SK-N-MC (cell line): ENCODE measurements at regions not wholly inside any gene's neighbourhood (a gene's known extent, or its start where the extent isn't known, plus 50 kb on each side); places are given as distances from the start of the nearest gene placed in this dataset.

Source experiments
- EZH2 ChIP-seq: fragments of 200-600 bp; sonication (generic); IDR thresholded peaks from one replicate; pipeline ENCODE4 v1.6.1; 2017; ENCODE audit warnings: antibody characterized with exemption
- FOXP2 ChIP-seq: optimal IDR thresholded peaks from 2 replicates; pipeline ENCODE3; 2011; ENCODE audit warnings: mild to moderate bottlenecking, moderate library complexity; ENCODE audit not compliant: insufficient read depth; ENCODE audit errors: extremely low read length, control extremely low read depth
- POLR2AphosphoS5 ChIP-seq: IDR thresholded peaks from 2 replicates; pipeline ENCODE4 v1.6.1; 2012; ENCODE audit warnings: mild to moderate bottlenecking, low read depth, low read length, borderline replicate concordance

DNA sequence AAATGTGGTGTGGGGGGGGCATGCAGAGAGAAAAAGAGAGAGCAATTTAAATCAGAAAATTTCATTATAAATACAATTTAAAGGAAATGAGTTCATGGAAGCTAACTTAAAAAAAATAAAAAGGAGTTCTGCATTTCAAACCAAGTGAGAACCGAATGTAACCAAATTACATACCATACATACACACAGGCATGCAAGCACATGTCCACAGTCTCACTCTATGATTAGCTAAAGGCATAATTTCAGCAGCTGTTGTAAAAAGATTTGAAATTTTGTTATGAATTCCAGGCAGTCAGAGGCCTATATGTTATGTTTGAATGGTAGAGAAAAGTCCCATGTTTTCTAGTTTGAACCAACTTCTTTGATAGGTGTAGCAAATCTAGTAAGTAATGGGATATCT, 611.6 kb upstream of the ADGRL3 start:
- TF ChIP-seq POLR2AphosphoS5 (no peak), EZH2 (no peak), FOXP2 (no peak)
